Natural killer cell (primary cell): ENCODE measurements at regions not wholly inside any gene's neighbourhood (a gene's known extent, or its start where the extent isn't known, plus 50 kb on each side); places are given as distances from the start of the nearest gene placed in this dataset.

ENCODE experiments used
- ATAC-seq, 3 donors: fragments of 150-1000 bp in 2 of 3; fragments of 200-7000 bp in 1 of 3; cut with Tn5 transposase; 1 replicate in 1 of 3; 2 replicates in 2 of 3; pipeline ENCODE4 v1.10.0; 2021; ENCODE audit warnings: mild to moderate bottlenecking in 2 of 3, moderate library complexity in 2 of 3
- DNase-seq, 2 donors: peaks; one replicate each; pipeline versions ENCODE4 v3.0.0 to v3.0.0-alpha.2; 2013 to 2021; ENCODE audit warnings: mixed read lengths in 1 of 2
- H3K27ac ChIP-seq: one replicate; pipeline ENCODE4 v1.5.1; 2013; ENCODE audit warnings: mild to moderate bottlenecking, low read length
- H3K27me3 ChIP-seq: one replicate; pipeline ENCODE4 v1.6.1; 2013; ENCODE audit warnings: low read length; ENCODE audit not compliant: control insufficient read depth, insufficient read depth
- H3K36me3 ChIP-seq: one replicate; pipeline ENCODE4 v1.6.1; 2013; ENCODE audit warnings: low read length; ENCODE audit not compliant: control insufficient read depth, insufficient read depth
- H3K4me1 ChIP-seq: one replicate; pipeline ENCODE4 v1.6.1; 2013; ENCODE audit warnings: low read length; ENCODE audit not compliant: control insufficient read depth, insufficient read depth
- H3K4me3 ChIP-seq: one replicate; pipeline ENCODE4 v1.5.1; 2013; ENCODE audit warnings: low read length
- H3K9me3 ChIP-seq: one replicate; pipeline ENCODE4 v1.6.1; 2013; ENCODE audit warnings: low read length; ENCODE audit not compliant: control insufficient read depth, insufficient read depth
- H3K27ac Mint-ChIP-seq, 2 donors: one replicate each; pipeline ENCODE4 v1.8.0; 2022; ENCODE audit warnings: mild to moderate bottlenecking in 2 of 2, mixed read lengths in 2 of 2, moderate library complexity in 1 of 2
- H3K27me3 Mint-ChIP-seq, 2 donors: one replicate each; pipeline ENCODE4 v1.8.0; 2022; ENCODE audit warnings: low read depth in 2 of 2, mixed read lengths in 2 of 2
- H3K36me3 Mint-ChIP-seq: one replicate; pipeline ENCODE4 v1.8.0; 2022; ENCODE audit warnings: mixed read lengths
- H3K4me1 Mint-ChIP-seq, 2 donors: one replicate each; pipeline ENCODE4 v1.8.0; 2022; ENCODE audit warnings: mixed read lengths in 2 of 2
- H3K4me3 Mint-ChIP-seq: one replicate; pipeline ENCODE4 v1.8.0; 2022; ENCODE audit warnings: mild to moderate bottlenecking, moderate library complexity, mixed read lengths
- H3K9me3 Mint-ChIP-seq, 2 donors: one replicate each; pipeline ENCODE4 v1.8.0; 2022; ENCODE audit warnings: mixed read lengths in 2 of 2
- WGBS: methylation state at CpG from one replicate; pipeline ENCODE4 v1.1.7; 2013; ENCODE audit warnings: missing lambda C conversion rate; ENCODE audit not compliant: insufficient coverage; 5-methylcytosine and 5-hydroxymethylcytosine counted together
- intact Hi-C: fragments of 100-400 bp; cut with micrococcal nuclease; formaldehyde crosslinking; loops from one replicate; pipeline ENCODE4 v1.14.2; 2022
- TF ChIP-seq, protein P1 (sequence below): fragments of 200-600 bp; IDR thresholded peaks from one replicate; pipeline ENCODE4 v1.8.0; 2022; ENCODE audit warnings: antibody characterized with exemption

DNA sequence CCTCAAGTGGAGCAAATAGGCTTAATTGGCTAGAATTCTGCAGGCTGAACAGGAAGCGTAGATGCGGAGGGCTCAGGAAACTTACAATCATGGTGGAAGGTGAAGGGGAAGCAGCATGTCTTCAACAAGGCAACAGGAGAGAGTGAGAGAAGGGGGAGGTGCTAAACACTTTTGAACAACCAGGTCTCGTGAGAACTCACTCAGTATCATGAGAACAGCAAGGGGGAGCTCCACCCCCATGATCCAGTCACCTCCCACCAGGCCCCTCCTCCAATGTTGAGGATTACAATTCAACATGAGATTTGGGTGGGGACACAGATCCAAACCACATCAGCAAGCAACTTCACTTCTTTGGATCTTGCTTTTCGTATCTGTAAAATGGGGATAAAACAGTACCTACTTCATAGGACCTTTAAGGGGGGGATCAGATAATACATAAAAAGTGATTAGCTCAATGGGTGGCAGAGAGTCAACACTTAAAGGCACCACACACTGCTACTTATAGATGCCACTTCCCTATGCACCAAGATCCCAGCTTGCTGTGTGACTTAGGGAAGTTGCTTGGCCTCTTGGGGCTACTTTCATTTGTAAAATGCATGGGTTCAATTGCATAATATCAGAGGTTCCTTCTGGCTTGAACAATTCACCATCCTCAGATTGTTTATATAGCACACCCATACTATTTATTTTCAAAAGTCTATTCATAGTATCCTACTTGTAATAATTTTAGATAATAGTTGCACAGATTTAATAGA is 184.8 kb upstream of the RPH3A start:
- Histone ChIP-seq H3K27ac (no peak overlapping the region), H3K4me3 (no peak overlapping the region), H3K27me3 (no peaks in the 10 kb centered on the region), H3K36me3 (no peaks in the 10 kb centered on the region), H3K4me1 (no peaks in the 10 kb centered on the region), H3K9me3 (no peaks in the 10 kb centered on the region)
- Mint-ChIP-seq H3K27ac (no peak overlapping the region), H3K4me1 (no peaks in the 10 kb centered on the region), H3K4me3 (no peak overlapping the region), H3K27me3 (peaks cover 9 to 39% of the 10 kb centered on the region in 2 donors), H3K9me3 (no peaks in the 10 kb centered on the region), H3K36me3 (no peaks in the 10 kb centered on the region)
- DNase-seq (no peak), ATAC-seq (no peak)
- WGBS: 69% methylated on average over 2 of the region's 4 CpGs
- TF ChIP-seq, protein P1, sequence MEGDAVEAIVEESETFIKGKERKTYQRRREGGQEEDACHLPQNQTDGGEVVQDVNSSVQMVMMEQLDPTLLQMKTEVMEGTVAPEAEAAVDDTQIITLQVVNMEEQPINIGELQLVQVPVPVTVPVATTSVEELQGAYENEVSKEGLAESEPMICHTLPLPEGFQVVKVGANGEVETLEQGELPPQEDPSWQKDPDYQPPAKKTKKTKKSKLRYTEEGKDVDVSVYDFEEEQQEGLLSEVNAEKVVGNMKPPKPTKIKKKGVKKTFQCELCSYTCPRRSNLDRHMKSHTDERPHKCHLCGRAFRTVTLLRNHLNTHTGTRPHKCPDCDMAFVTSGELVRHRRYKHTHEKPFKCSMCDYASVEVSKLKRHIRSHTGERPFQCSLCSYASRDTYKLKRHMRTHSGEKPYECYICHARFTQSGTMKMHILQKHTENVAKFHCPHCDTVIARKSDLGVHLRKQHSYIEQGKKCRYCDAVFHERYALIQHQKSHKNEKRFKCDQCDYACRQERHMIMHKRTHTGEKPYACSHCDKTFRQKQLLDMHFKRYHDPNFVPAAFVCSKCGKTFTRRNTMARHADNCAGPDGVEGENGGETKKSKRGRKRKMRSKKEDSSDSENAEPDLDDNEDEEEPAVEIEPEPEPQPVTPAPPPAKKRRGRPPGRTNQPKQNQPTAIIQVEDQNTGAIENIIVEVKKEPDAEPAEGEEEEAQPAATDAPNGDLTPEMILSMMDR: no peak
- intact Hi-C loops: no loop called here

DNA sequence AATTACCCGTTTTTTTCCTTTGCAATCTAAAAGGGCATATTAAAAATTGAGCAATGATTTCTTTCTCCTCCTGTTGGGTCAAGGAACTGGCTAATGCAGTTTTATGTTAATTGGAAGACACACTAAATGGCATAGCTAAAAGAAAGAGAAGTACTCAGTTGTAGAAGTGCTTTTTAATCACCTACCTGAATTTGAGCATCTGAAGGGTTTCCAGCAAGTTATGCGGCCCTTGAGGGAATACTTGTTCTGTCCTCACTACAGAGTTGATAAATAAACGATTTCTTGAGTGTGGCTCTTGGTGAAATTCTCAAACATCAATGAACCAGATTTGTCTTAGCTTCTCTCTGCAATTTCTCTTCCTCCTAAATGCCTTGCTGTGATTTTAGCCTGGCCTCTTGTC is 184.1 kb upstream of the RPH3A start:
- intact Hi-C loops: no loop called here
- Histone ChIP-seq H3K27ac (no peak overlapping the region), H3K4me1 (no peaks in the 10 kb centered on the region), H3K36me3 (no peaks in the 10 kb centered on the region), H3K27me3 (no peaks in the 10 kb centered on the region), H3K9me3 (no peaks in the 10 kb centered on the region), H3K4me3 (no peak overlapping the region)
- no peak overlapping the region for H3K27ac Mint-ChIP-seq
- peaks cover 9 to 35% of the 10 kb centered on the region in 2 donors for H3K27me3 Mint-ChIP-seq
- ATAC-seq (no peak), DNase-seq (no peak)
- H3K36me3 Mint-ChIP-seq: no peaks in the 10 kb centered on the region
- no peaks in the 10 kb centered on the region for H3K4me1 Mint-ChIP-seq
- no peaks in the 10 kb centered on the region for H3K9me3 Mint-ChIP-seq
- 90% methylated on average over 2 of the region's 3 CpGs for WGBS
- TF ChIP-seq, protein P1: no peak
- no peak overlapping the region for H3K4me3 Mint-ChIP-seq

DNA sequence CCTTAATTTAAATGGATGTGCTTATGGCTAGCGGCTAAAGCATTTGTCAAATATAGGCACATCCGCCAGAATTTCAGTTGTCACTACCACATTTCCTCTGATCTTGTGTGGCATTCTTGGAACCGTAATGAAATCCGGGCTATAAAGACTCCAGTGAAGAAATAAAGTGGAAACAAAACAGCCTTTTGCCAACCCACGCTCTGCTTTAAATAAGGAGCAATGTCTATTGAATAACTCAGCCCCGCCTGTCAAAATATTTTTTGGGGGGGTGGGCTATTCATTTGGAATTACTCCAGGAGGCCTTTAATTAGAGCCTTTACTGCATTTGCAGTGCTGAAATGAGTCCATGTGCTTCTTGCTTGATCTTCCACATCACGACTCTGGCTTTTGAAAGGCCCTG is 179.6 kb upstream of the RPH3A start:
- H3K27ac ChIP-seq: no peak overlapping the region
- WGBS: 94% methylated on average over 7 of the region's 7 CpGs
- ATAC-seq (no peak), DNase-seq (no peak)
- H3K4me3 ChIP-seq: no peak overlapping the region
- Mint-ChIP-seq H3K27ac (no peak overlapping the region), H3K27me3 (peaks cover 9 to 13% of the 10 kb centered on the region in 2 donors), H3K9me3 (no peaks in the 10 kb centered on the region), H3K4me3 (no peak overlapping the region), H3K4me1 (no peaks in the 10 kb centered on the region), H3K36me3 (no peaks in the 10 kb centered on the region)
- H3K4me1 ChIP-seq: no peaks in the 10 kb centered on the region
- intact Hi-C loops: no loop called here
- TF ChIP-seq, protein P1: no peak
- H3K27me3 ChIP-seq: no peaks in the 10 kb centered on the region
- no peaks in the 10 kb centered on the region for H3K9me3 ChIP-seq
- no peaks in the 10 kb centered on the region for H3K36me3 ChIP-seq

DNA sequence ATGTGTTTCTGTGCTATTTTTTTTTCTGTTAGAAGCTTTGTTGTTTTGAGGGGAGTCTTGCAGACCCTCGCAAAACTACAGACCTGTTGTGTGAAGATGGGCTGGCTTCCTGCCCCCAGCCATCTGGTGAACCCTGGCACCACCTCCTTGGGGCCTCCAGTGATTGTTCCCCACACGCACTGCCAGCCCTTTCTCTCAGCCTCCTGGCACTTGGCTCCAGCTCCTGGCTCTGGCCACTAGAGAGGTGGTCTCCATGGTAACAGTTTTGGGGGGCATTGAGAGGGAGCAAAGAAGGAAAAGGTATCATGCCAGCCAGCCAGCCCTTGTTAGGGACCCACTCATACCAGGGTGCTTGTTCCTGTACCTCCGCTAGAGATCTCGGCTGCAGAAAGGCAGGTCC is 176.4 kb upstream of the RPH3A start:
- no peaks in the 10 kb centered on the region for H3K9me3 Mint-ChIP-seq
- TF ChIP-seq, protein P1: no peak
- H3K36me3 ChIP-seq: no peaks in the 10 kb centered on the region
- H3K9me3 ChIP-seq: no peaks in the 10 kb centered on the region
- peaks cover 2% of the 10 kb centered on the region for H3K27me3 ChIP-seq
- H3K27ac ChIP-seq: no peak overlapping the region
- DNase-seq (no peak), ATAC-seq (no peak)
- H3K4me3 ChIP-seq: no peak overlapping the region
- H3K4me1 Mint-ChIP-seq: no peaks in the 10 kb centered on the region
- peaks cover 5 to 20% of the 10 kb centered on the region in 2 donors for H3K27me3 Mint-ChIP-seq
- no peaks in the 10 kb centered on the region for H3K36me3 Mint-ChIP-seq
- H3K27ac Mint-ChIP-seq: no peak overlapping the region
- no peaks in the 10 kb centered on the region for H3K4me1 ChIP-seq
- WGBS: 74% methylated on average over 4 of the region's 4 CpGs
- no peak overlapping the region for H3K4me3 Mint-ChIP-seq
- intact Hi-C loops: no loop called here
